Brain microvascular endothelial cell (primary cell): ENCODE measurements at regions not wholly inside any gene's neighbourhood (a gene's known extent, or its start where the extent isn't known, plus 50 kb on each side); places are given as distances from the start of the nearest gene placed in this dataset.
"Not testable (repeated sequence)": the region's sequence is repeated elsewhere in the genome, so short reads cannot be mapped to it uniquely, and the experiment has no call there.

ENCODE experiments used
- DNase-seq: peaks from one replicate; pipeline ENCODE4 v3.0.0-alpha.2; 2020
- H3K27ac ChIP-seq: fragments of 250-450 bp; sonication (Bioruptor Pico); 2 replicates; pipeline ENCODE4 v1.5.1; 2020; ENCODE audit warnings: mild to moderate bottlenecking, moderate library complexity
- H3K27me3 ChIP-seq: fragments of 250-450 bp; sonication (Bioruptor Pico); replicated peaks from 2 replicates; pipeline ENCODE4 v1.5.1; 2020; ENCODE audit warnings: mild to moderate bottlenecking
- H3K36me3 ChIP-seq: fragments of 250-450 bp; sonication (Bioruptor Pico); replicated peaks from 2 replicates; pipeline ENCODE4 v1.5.1; 2020; ENCODE audit warnings: mild to moderate bottlenecking
- H3K4me3 ChIP-seq: 2 replicates; pipeline ENCODE4 v1.5.1; 2011; ENCODE audit warnings: low read depth, mild to moderate bottlenecking, control low read depth, low read length, moderate library complexity
- CTCF ChIP-seq: IDR thresholded peaks from 2 replicates; pipeline ENCODE4 v1.5.1; 2011; ENCODE audit warnings: low read depth, mild to moderate bottlenecking, moderate library complexity, low read length, control low read depth, inconsistent platforms; ENCODE audit errors: missing control alignments
- in situ Hi-C: cut with HindIII; loops from 2 replicates; pipeline ENCODE4 v1.10.0; 2017; ENCODE audit warnings: low sequenced_read_pairs, low pct_ligation_motif_present

GRCh38 chr17:77558846-77559626 is 399.5 kb upstream of the TNRC6C start:
- H3K27me3 ChIP-seq = peaks cover 11% of the 10 kb centered on the region
- H3K4me3 ChIP-seq = no peak overlapping the region
- H3K36me3 ChIP-seq = no peaks in the 10 kb centered on the region
- no peak for DNase-seq
- TF ChIP-seq CTCF = no peak
- in situ Hi-C loops = no loop called here
- no peak overlapping the region for H3K27ac ChIP-seq

DNA sequence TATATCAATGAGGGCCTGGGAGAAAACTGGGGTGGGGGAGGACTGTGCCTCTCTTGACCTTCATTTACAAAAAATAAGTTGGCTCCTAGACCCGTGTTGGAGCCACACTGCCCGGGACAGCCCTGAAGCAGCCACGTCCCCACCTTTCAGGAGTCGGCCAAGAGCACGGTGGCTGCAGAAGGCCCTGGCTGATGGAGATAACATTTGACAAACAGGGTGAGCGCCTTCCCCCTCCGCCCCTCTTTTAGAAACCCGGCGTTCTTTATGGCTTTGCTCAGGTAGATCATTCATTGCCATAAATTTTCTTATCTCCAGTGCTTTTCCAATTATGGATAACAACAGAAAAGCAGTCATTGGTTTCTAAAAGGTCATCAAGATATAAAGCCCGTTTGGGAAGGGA is 398.1 kb upstream of the TNRC6C start:
- H3K36me3 ChIP-seq = no peaks in the 10 kb centered on the region
- DNase-seq = no peak
- no peak for TF ChIP-seq CTCF
- no peak overlapping the region for H3K4me3 ChIP-seq
- peaks cover 11% of the 10 kb centered on the region for H3K27me3 ChIP-seq
- in situ Hi-C loops = no loop called here
- H3K27ac ChIP-seq = no peak overlapping the region

GRCh38 chr17:77560841-77561240 is 397.7 kb upstream of the TNRC6C start:
- Histone ChIP-seq H3K27ac (no peak overlapping the region), H3K36me3 (no peaks in the 10 kb centered on the region), H3K27me3 (peaks cover 8% of the 10 kb centered on the region), H3K4me3 (no peak overlapping the region)
- in situ Hi-C loops = no loop called here
- TF ChIP-seq CTCF = no peak
- DNase-seq = no peak

DNA sequence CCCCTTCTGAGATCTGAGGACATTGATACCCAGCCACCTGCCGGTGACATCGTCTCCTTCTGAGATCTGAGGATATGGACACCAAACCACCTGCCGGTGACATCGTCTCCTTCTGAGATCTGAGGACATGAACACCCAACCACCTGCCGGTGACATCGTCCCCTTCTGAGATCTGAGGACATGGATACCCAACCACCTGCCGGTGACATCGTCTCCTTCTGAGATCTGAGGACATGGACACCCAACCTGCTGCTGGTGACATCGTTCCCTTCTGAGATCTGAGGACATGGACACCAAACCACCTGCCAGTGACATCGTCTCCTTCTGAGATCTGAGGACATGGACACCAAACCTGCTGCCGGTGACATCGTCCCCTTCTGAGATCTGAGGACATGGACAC is 396.1 kb upstream of the TNRC6C start:
- DNase-seq, H3K27me3 ChIP-seq, H3K27ac ChIP-seq, H3K36me3 ChIP-seq, H3K4me3 ChIP-seq, in situ Hi-C loops: not testable (repeated sequence)

GRCh38 chr17:77563439-77564102 is 394.9 kb upstream of the TNRC6C start:
- no peaks in the 10 kb centered on the region for H3K36me3 ChIP-seq
- in situ Hi-C loops = no loop called here
- TF ChIP-seq CTCF = no peak
- DNase-seq = no peak
- no peaks in the 10 kb centered on the region for H3K27me3 ChIP-seq
- H3K4me3 ChIP-seq = no peak overlapping the region
- no peak overlapping the region for H3K27ac ChIP-seq

GRCh38 chr17:77564278-77564920 is 394.1 kb upstream of the TNRC6C start:
- in situ Hi-C loops = no loop called here
- no peak overlapping the region for H3K4me3 ChIP-seq
- no peak overlapping the region for H3K27ac ChIP-seq
- no peaks in the 10 kb centered on the region for H3K36me3 ChIP-seq
- no peak for DNase-seq
- TF ChIP-seq CTCF = no peak
- no peaks in the 10 kb centered on the region for H3K27me3 ChIP-seq
